Subcutaneous abdominal adipose tissue (tissue), 5 donors: ENCODE measurements at regions not wholly inside any gene's neighbourhood (a gene's known extent, or its start where the extent isn't known, plus 50 kb on each side); places are given as distances from the start of the nearest gene placed in this dataset.

Experiments
- H3K27ac ChIP-seq: one replicate; pipeline ENCODE4 v1.7.0; 2013; ENCODE audit warnings: low read depth, mild to moderate bottlenecking, inconsistent platforms, low read length, moderate library complexity
- H3K27me3 ChIP-seq, 5 donors: one replicate each; pipeline ENCODE4 v1.7.0; 2013; ENCODE audit warnings: low read length in 5 of 5, inconsistent platforms in 1 of 5; ENCODE audit not compliant: control insufficient read depth in 5 of 5, insufficient read depth in 4 of 5
- H3K36me3 ChIP-seq, 5 donors: one replicate each; pipeline ENCODE4 v1.7.0; 2013; ENCODE audit warnings: low read length in 5 of 5; ENCODE audit not compliant: control insufficient read depth in 5 of 5, insufficient read depth in 5 of 5
- H3K4me1 ChIP-seq, 5 donors: one replicate each; pipeline ENCODE4 v1.7.0; 2013; ENCODE audit warnings: low read length in 5 of 5, mild to moderate bottlenecking in 3 of 5, moderate library complexity in 1 of 5; ENCODE audit not compliant: control insufficient read depth in 5 of 5, insufficient read depth in 5 of 5
- H3K4me3 ChIP-seq, 5 donors: one replicate each; pipeline ENCODE4 v1.7.0; 2013; ENCODE audit warnings: low read length in 5 of 5, low read depth in 1 of 5
- H3K9ac ChIP-seq, 5 donors: one replicate each; pipeline ENCODE4 v1.7.0; 2013; ENCODE audit warnings: low read length in 5 of 5, mild to moderate bottlenecking in 4 of 5, moderate library complexity in 3 of 5
- H3K9me3 ChIP-seq, 5 donors: one replicate each; pipeline ENCODE4 v1.7.0; 2013; ENCODE audit warnings: low read length in 5 of 5; ENCODE audit not compliant: control insufficient read depth in 5 of 5
- donor health status: healthy.
- donor health status: healthy.
- donor health status: healthy.
- donor health status: healthy.
- donor health status: healthy.

DNA sequence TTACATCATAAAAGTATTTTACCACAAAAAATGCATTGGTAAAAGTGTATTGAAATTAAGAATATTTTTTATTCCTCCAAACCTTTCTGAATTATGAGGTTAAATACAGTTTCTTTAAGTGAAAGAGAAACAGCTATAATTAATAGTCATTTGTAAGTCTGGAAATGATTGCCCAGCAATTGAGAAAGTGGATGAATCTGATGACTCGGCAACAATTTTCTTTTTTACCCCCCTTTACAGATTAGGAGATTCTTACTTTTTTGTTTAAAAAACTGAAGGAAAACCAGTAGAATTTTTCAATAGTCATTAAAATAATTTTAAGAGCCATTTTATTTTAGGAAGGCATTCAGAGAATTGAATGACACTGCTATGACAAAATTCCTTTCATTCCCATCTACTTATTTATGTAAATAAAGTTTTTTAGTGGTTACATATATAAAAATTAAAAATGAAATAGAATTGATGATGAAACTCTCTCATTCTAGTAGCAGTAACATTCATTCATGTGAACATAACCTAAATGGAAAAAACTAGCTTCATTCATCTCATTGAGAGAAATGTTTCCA, 134.1 kb upstream of the PRNP start:
- Histone ChIP-seq H3K9ac (no peak overlapping the region), H3K36me3 (no peaks in the 10 kb centered on the region), H3K9me3 (peaks cover 0 to 5% (median 4%) of the 10 kb centered on the region in 5 donors), H3K27me3 (peaks cover 0 to 2% (median 0%) of the 10 kb centered on the region in 5 donors), H3K27ac (no peak overlapping the region), H3K4me3 (no peak overlapping the region), H3K4me1 (no peaks in the 10 kb centered on the region)

DNA sequence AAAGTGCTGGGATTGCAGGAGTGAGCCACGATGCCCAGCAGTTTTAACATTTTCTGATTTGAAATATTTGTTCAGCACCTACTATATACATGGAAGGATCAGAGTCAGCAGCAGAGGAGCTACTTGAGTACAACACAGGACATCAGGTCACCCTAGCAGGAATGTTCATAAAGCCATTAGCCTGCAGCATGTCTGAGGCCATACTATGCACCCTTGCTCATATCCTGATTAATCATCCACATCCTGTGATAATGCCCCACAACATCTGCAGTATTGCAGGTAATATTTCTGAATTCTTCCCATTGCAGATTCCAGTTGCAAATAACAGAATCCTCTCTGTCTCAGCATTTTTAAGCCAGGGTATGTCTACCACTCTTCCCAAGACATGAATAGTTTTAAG, 135.5 kb upstream of the PRNP start:
- H3K27ac ChIP-seq = no peak overlapping the region
- H3K9ac ChIP-seq = no peak overlapping the region
- H3K9me3 ChIP-seq = peaks cover 0 to 5% (median 4%) of the 10 kb centered on the region in 5 donors
- no peaks in the 10 kb centered on the region for H3K4me1 ChIP-seq
- H3K36me3 ChIP-seq = no peaks in the 10 kb centered on the region
- no peak overlapping the region for H3K4me3 ChIP-seq
- H3K27me3 ChIP-seq = peaks cover 0 to 2% (median 0%) of the 10 kb centered on the region in 5 donors

DNA sequence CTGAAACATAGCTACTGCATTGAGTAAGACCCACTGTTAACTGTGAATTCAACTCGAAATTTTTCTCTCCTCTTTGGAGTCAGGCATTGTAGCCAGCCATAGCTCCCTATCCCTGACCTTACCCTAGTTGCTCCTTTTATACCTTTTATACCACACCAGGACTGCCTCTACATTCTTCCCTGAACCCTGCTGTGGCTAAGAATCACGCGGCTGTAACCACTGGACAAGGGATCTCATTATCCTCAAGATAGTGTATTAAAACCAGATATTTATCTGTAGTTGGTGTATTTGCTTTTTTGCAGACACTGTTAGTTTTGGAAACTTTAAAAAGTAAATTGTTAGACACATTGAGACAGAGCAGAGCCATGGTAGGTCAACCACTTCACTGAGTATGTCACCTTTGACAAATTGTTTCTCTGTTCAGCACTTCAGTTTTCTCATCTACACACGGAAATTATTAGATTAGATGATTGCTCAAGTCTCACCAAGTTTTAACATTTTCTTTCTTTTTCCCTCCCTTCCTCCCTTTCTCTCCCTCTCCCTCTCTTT, 136.5 kb upstream of the PRNP start:
- Histone ChIP-seq H3K4me1 (no peaks in the 10 kb centered on the region), H3K9me3 (peaks cover 0 to 5% (median 4%) of the 10 kb centered on the region in 5 donors), H3K9ac (no peak overlapping the region), H3K27me3 (peaks cover 0 to 2% (median 0%) of the 10 kb centered on the region in 5 donors), H3K27ac (no peak overlapping the region), H3K4me3 (no peak overlapping the region), H3K36me3 (no peaks in the 10 kb centered on the region)

DNA sequence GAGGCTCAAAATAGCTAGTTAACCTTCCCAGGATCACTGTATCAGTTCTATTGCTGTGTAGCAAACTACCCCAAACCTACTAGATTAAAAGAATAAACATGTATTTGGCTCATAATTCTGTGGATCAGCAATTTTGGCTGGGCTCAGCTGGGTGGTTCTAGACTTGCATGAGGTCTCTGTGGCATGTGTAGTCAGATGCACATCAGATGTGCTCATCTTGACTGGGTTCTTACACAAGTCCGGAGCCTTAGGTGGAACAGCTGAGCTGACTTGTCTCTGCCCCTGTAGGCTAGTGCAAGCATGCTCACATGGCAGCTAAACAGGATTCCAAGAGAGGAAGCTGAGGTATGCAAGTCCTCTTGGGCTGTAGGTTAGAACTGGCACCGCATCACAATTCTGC, 137.7 kb upstream of the PRNP start:
- H3K9me3 ChIP-seq = peaks cover 0 to 5% (median 4%) of the 10 kb centered on the region in 5 donors
- H3K4me3 ChIP-seq = no peak overlapping the region
- H3K9ac ChIP-seq = no peak overlapping the region
- H3K27me3 ChIP-seq = peaks cover 0 to 2% (median 0%) of the 10 kb centered on the region in 5 donors
- H3K4me1 ChIP-seq = no peaks in the 10 kb centered on the region
- H3K36me3 ChIP-seq = no peaks in the 10 kb centered on the region
- H3K27ac ChIP-seq = no peak overlapping the region

DNA sequence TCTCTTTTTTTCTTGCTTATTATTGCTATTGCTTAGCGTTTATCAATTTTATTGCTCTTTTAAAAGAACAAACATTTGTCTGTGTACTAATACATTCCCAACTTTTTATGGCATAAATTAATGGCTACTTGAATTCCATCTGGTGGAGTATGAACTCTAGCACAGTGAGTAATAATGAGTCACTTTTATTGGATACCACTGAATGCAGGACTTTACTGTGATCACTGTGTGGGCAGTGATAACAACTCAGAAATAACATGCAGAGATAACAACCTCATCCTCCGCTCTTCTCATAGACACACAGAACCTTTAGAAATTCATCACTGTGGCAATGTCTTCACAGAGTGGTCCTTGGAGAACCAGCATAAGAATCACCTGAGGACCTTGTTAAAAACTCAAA, 139.5 kb upstream of the PRNP start:
- Histone ChIP-seq H3K27me3 (peaks cover 0 to 2% (median 0%) of the 10 kb centered on the region in 5 donors), H3K4me1 (no peaks in the 10 kb centered on the region), H3K9me3 (peaks cover 0 to 5% (median 4%) of the 10 kb centered on the region in 5 donors), H3K9ac (no peak overlapping the region), H3K36me3 (no peaks in the 10 kb centered on the region), H3K4me3 (no peak overlapping the region), H3K27ac (no peak overlapping the region)

DNA sequence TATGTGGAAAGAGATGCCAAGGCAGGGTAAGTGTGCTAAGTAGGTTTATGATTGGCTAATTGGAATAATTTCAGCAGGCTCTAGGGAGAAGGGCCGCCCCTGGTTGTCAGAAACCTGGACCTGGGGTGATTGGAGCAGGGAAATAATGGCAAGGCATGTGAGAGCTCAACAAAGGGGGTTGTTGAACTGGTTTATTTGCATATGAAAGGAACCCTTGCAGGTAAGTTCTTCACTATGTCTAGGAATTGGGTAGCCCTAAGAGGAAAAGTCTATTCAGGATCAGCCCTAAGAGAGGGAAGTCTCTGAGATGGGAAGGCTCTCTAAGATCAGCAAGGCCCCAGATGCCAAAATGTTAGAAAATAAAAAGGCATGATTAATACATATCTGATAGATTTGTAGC, 139.9 kb upstream of the PRNP start:
- Histone ChIP-seq H3K4me1 (no peaks in the 10 kb centered on the region), H3K36me3 (no peaks in the 10 kb centered on the region), H3K9me3 (peaks cover 0 to 5% (median 4%) of the 10 kb centered on the region in 5 donors), H3K4me3 (no peak overlapping the region), H3K9ac (no peak overlapping the region), H3K27me3 (peaks cover 0 to 2% (median 0%) of the 10 kb centered on the region in 5 donors), H3K27ac (no peak overlapping the region)

DNA sequence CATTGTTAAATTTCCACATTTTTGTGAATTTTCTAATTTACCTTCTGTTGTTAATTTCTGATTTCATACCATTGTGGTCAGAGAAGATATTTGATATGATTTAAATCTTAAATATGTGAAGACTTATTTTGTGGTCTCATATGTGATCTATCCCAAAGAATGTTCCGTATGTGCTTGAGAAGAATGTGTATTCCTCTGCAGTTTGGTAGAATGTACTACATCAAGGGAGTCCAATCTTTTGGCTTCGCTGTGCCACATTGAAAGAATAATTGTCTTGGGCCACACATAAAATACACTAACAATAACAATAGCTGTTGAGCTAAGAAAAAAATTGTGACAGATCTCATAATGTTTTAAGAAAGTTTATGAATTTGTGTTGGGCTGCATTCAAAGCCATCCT, 140.7 kb upstream of the PRNP start:
- Histone ChIP-seq H3K36me3 (no peaks in the 10 kb centered on the region), H3K27ac (no peak overlapping the region), H3K4me3 (no peak overlapping the region), H3K27me3 (no peaks in the 10 kb centered on the region), H3K9me3 (peaks cover 0 to 5% (median 4%) of the 10 kb centered on the region in 5 donors), H3K4me1 (no peaks in the 10 kb centered on the region), H3K9ac (no peak overlapping the region)

DNA sequence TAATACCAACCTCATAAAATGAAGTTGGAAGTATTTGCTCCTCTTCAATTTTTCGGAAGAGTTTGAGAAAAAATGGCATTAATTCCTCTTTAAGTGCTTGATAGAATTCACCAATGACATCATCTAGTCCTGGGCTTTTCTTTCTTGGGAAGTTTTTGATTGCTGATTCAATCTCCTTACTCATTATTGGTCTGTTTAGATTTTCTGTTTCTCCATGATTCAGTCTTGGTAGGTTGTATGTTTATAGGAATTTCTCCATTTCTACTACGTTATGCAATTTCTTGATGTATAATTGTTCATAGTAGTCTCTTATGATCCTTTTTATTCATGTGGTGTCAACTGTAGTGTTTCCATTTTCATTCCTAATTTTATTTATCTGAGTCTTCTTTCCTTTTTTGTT, 141.5 kb upstream of the PRNP start:
- Histone ChIP-seq H3K4me3 (no peak overlapping the region), H3K4me1 (no peaks in the 10 kb centered on the region), H3K9ac (no peak overlapping the region), H3K27me3 (no peaks in the 10 kb centered on the region), H3K9me3 (peaks cover 0 to 5% (median 4%) of the 10 kb centered on the region in 5 donors), H3K27ac (no peak overlapping the region), H3K36me3 (no peaks in the 10 kb centered on the region)

DNA sequence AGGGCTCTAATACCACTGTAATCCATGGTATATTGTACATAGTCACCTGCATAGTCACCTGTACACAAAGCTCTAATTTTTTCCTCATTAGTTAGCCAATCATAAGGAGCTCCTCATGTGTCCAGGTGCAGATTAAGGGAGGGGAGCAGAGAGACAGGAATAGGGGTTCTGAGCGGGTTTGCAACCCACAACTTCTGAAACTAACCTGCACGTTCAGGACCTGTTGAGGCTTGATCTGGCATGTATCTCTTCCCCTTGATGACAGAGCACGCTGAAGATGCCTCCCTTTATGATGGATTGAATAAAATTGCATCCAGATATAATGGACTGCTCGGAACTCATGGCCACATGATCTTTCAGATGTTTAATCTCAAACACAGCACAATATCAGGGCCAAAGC, 144.0 kb upstream of the PRNP start:
- Histone ChIP-seq H3K4me1 (no peaks in the 10 kb centered on the region), H3K36me3 (no peaks in the 10 kb centered on the region), H3K27me3 (no peaks in the 10 kb centered on the region), H3K9me3 (no peaks in the 10 kb centered on the region), H3K4me3 (no peak overlapping the region), H3K27ac (no peak overlapping the region), H3K9ac (no peak overlapping the region)

DNA sequence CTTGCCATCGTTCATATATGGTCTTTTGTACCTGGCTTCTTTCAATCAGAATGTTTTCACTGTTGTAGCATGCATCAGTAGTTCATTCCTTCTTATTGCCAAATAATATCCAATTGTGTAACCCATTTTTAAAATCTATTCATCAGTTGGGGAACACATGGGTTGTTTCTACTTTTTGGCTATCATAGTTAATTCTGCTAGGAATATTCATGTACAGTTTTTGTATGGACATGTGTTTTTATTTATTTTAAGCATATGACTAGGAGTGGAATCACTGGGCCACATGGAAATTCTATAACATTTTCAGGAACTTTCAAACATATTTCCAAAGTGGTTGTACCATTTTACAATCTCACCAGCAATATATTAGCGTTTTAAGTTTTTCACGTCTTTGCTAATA, 151.9 kb upstream of the PRNP start:
- H3K4me1 ChIP-seq = no peaks in the 10 kb centered on the region
- H3K9ac ChIP-seq = no peak overlapping the region
- no peaks in the 10 kb centered on the region for H3K36me3 ChIP-seq
- no peak overlapping the region for H3K27ac ChIP-seq
- H3K9me3 ChIP-seq = no peaks in the 10 kb centered on the region
- no peak overlapping the region for H3K4me3 ChIP-seq
- peaks cover 0 to 5% (median 0%) of the 10 kb centered on the region in 5 donors for H3K27me3 ChIP-seq
